ENCODE measurements at regions not wholly inside any gene's neighbourhood (a gene's known extent, or its start where the extent isn't known, plus 50 kb on each side); places are given as distances from the start of the nearest gene placed in this dataset.

GRCh38 chr4:79174490-79175252 lies 151.2 kb downstream of the NAA11 start:
- TF ChIP-seq, protein P1, sequence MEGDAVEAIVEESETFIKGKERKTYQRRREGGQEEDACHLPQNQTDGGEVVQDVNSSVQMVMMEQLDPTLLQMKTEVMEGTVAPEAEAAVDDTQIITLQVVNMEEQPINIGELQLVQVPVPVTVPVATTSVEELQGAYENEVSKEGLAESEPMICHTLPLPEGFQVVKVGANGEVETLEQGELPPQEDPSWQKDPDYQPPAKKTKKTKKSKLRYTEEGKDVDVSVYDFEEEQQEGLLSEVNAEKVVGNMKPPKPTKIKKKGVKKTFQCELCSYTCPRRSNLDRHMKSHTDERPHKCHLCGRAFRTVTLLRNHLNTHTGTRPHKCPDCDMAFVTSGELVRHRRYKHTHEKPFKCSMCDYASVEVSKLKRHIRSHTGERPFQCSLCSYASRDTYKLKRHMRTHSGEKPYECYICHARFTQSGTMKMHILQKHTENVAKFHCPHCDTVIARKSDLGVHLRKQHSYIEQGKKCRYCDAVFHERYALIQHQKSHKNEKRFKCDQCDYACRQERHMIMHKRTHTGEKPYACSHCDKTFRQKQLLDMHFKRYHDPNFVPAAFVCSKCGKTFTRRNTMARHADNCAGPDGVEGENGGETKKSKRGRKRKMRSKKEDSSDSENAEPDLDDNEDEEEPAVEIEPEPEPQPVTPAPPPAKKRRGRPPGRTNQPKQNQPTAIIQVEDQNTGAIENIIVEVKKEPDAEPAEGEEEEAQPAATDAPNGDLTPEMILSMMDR (IDR thresholded peaks at IDR 0.05), result no peak
- TF ChIP-seq EZH2 (IDR thresholded peaks at IDR 0.05) (no peak), EZH2phosphoT487 (IDR thresholded peaks at IDR 0.05) (no peak)

All from neural progenitor cell (in vitro differentiated cells).